SK-N-SH (cell line): ENCODE measurements at regions not wholly inside any gene's neighbourhood (a gene's known extent, or its start where the extent isn't known, plus 50 kb on each side); places are given as distances from the start of the nearest gene placed in this dataset.

Experiments
- CTCF ChIP-seq: fragments of 200-600 bp; sonication (generic); IDR thresholded peaks from 2 replicates; pipeline ENCODE4 v1.6.1; 2017; ENCODE audit warnings: antibody characterized with exemption, mild to moderate bottlenecking, moderate library complexity
- GABPA ChIP-seq: IDR thresholded peaks from 2 replicates; pipeline ENCODE4 v1.4.0; 2012; ENCODE audit warnings: low read depth, mild to moderate bottlenecking
- IRF3 ChIP-seq: fragments of 150-350 bp; IDR thresholded peaks from 2 replicates; pipeline ENCODE4 v1.6.1; 2016; ENCODE audit warnings: mild to moderate bottlenecking, low read depth, low read length
- TAF1 ChIP-seq: IDR thresholded peaks from 2 replicates; pipeline ENCODE4 v1.6.1; 2012; ENCODE audit warnings: low read depth, mild to moderate bottlenecking, low read length, moderate library complexity, borderline replicate concordance

GRCh38 chr18:21963336-21963735 is 206.1 kb upstream of the GATA6 start:
- no peak for TF ChIP-seq GABPA
- TF ChIP-seq TAF1, result no peak
- TF ChIP-seq CTCF, result no peak
- no peak for TF ChIP-seq IRF3
